ENCODE measurements at regions not wholly inside any gene's neighbourhood (a gene's known extent, or its start where the extent isn't known, plus 50 kb on each side); places are given as distances from the start of the nearest gene placed in this dataset.
"Not testable (repeated sequence)": the region's sequence is repeated elsewhere in the genome, so short reads cannot be mapped to it uniquely, and the experiment has no call there.

- Mint-ChIP-seq H3K9me3 (peaks cover 1% of the 10 kb centered on the region; the same call in 1 of the 2 replicates), H3K36me3 (ENCODE audit: low read depth) (no peaks in the 10 kb centered on the region), H3K27me3 (ENCODE audit: insufficient read depth) (peaks cover 3% of the 10 kb centered on the region; the same call in 1 of the 2 replicates), H3K27ac (no peak overlapping the region), H3K4me1 (ENCODE audit: low read depth) (no peaks in the 10 kb centered on the region), H3K4me3 (no peak overlapping the region)
- DNase-seq, result no peak
- TF ChIP-seq CTCF (IDR thresholded peaks at IDR 0.05), result no peak
These were observed 638.0 kb upstream of the VRK2 start for GRCh38 chr2:57408587-57408986.

DNA sequence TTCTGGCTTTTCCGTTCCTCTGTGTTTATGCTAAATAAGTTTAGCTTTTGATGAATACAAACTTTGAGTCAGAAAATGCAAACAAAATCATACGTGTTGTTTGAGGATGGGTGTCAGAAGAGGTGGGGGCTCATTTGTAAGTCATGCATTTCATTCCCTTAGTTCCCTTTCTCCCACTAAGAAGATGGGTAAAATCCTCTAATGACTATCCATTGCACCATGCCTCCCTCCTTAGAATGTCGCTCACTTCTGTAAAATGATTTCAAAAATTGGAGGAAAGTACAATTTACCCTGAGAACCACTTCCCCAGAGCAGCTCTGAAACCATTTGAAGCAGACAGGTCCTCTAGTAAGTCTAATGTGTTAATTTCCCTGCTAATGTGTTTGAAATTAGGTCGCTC is 629.6 kb upstream of the VRK2 start:
- Mint-ChIP-seq H3K4me3 (no peak overlapping the region), H3K27ac (no peak overlapping the region), H3K9me3 (peaks cover 5% of the 10 kb centered on the region; the same call in 1 of the 2 replicates), H3K36me3 (ENCODE audit: low read depth) (no peaks in the 10 kb centered on the region), H3K27me3 (ENCODE audit: insufficient read depth) (peaks cover 6% of the 10 kb centered on the region), H3K4me1 (ENCODE audit: low read depth) (no peaks in the 10 kb centered on the region)
- no peak for DNase-seq
- no peak for TF ChIP-seq CTCF (IDR thresholded peaks at IDR 0.05)

- H3K27me3 Mint-ChIP-seq (ENCODE audit: insufficient read depth); H3K36me3 Mint-ChIP-seq (ENCODE audit: low read depth); H3K27ac Mint-ChIP-seq; H3K4me3 Mint-ChIP-seq; DNase-seq; H3K4me1 Mint-ChIP-seq (ENCODE audit: low read depth); H3K9me3 Mint-ChIP-seq: not testable (repeated sequence)
These were observed 627.7 kb upstream of the VRK2 start for GRCh38 chr2:57418859-57419346.

- Mint-ChIP-seq H3K36me3 (ENCODE audit: low read depth) (no peaks in the 10 kb centered on the region), H3K4me3 (no peak overlapping the region)
- no peak for DNase-seq
These were observed 616.8 kb upstream of the VRK2 start for GRCh38 chr2:57429831-57430230.

DNA sequence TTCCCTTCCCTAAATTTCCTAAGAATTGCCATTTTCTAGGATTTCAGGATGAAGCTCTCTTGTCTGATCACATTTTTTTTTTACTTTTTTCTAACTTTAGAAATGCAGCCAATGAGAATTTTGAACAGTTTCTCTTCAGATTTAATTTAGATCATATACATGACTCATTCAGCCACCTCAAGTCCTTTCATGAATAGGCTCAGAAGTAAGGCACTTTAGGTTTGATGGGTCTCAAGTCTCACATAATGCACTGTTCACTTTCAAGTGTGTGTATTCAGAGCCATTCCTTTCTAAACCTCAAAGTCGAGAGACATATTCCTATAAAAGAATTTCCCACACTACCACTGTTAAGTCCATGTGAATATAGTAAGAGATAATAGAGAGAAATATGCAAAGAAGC is 614.1 kb upstream of the VRK2 start:
- no peak overlapping the region for H3K27ac Mint-ChIP-seq
- DNase-seq, result no peak
- no peaks in the 10 kb centered on the region for H3K36me3 Mint-ChIP-seq (ENCODE audit: low read depth)
- no peak overlapping the region for H3K4me3 Mint-ChIP-seq
- peaks cover 17% of the 10 kb centered on the region for H3K27me3 Mint-ChIP-seq (ENCODE audit: insufficient read depth)
- peaks cover 10% of the 10 kb centered on the region for H3K4me1 Mint-ChIP-seq (ENCODE audit: low read depth)
- H3K9me3 Mint-ChIP-seq, result no peaks in the 10 kb centered on the region
- no peak for TF ChIP-seq CTCF (IDR thresholded peaks at IDR 0.05)

More at GRCh38 chr2:57429831-57430230, 616.8 kb upstream of the VRK2 start:
- TF ChIP-seq CTCF (IDR thresholded peaks at IDR 0.05), result no peak
- Mint-ChIP-seq H3K27ac (no peak overlapping the region), H3K4me1 (ENCODE audit: low read depth) (peaks cover 3% of the 10 kb centered on the region), H3K9me3 (no peaks in the 10 kb centered on the region), H3K27me3 (ENCODE audit: insufficient read depth) (peaks cover 21% of the 10 kb centered on the region)

DNA sequence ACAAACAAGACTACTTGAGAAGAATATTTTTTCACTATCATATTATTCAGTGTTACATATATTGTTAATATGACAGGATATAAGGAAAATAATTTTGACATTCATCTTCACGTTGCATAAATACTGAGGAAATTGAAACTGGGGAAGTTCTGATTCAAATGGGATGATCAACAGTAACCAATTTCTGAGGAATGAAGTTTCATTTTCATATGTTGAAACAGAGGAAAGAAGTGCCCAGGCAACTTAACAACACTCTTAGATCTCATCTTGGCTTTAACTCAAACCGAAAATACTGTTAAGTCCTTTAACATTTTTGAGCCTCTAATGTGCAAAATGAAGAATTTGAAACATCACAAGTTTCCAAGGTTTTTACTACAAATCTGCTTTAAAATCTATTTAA is 612.2 kb upstream of the VRK2 start:
- Mint-ChIP-seq H3K36me3 (ENCODE audit: low read depth) (no peaks in the 10 kb centered on the region), H3K27me3 (ENCODE audit: insufficient read depth) (peaks cover 20% of the 10 kb centered on the region), H3K9me3 (no peaks in the 10 kb centered on the region), H3K27ac (no peak overlapping the region), H3K4me1 (ENCODE audit: low read depth) (peaks cover 10% of the 10 kb centered on the region), H3K4me3 (no peak overlapping the region)
- TF ChIP-seq CTCF (IDR thresholded peaks at IDR 0.05), result no peak
- DNase-seq, result no peak

All from HFFc6 (cell line).